Lower leg skin (tissue), 3 donors: ENCODE measurements at regions not wholly inside any gene's neighbourhood (a gene's known extent, or its start where the extent isn't known, plus 50 kb on each side); places are given as distances from the start of the nearest gene placed in this dataset.

ENCODE experiments used
- CTCF ChIP-seq, 3 donors: fragments of 450-650 bp; IDR thresholded peaks; one replicate each; pipeline ENCODE4 v1.5.1; 2016; ENCODE audit warnings: antibody characterized with exemption in 3 of 3, mild to moderate bottlenecking in 3 of 3, moderate library complexity in 2 of 3
- POLR2A ChIP-seq, 2 donors: fragments of 450-650 bp; IDR thresholded peaks; one replicate each; pipeline ENCODE4 v1.6.1; 2016 to 2017; ENCODE audit warnings: antibody characterized with exemption in 2 of 2, mild to moderate bottlenecking in 1 of 2, moderate library complexity in 1 of 2

GRCh38 chr13:26908126-26908525, 147.5 kb upstream of the GPR12 start:
- TF ChIP-seq POLR2A (IDR thresholded peaks at IDR 0.05) (no peak), CTCF (IDR thresholded peaks at IDR 0.05) (no peak)
